22Rv1 (cell line): ENCODE measurements at regions not wholly inside any gene's neighbourhood (a gene's known extent, or its start where the extent isn't known, plus 50 kb on each side); places are given as distances from the start of the nearest gene placed in this dataset.
"Not testable (repeated sequence)": the region's sequence is repeated elsewhere in the genome, so short reads cannot be mapped to it uniquely, and the experiment has no call there.

Experiments
- H3K27ac ChIP-seq: fragments of 450-650 bp; 2 replicates; pipeline ENCODE4 v1.5.1; 2017
- ZFX ChIP-seq: fragments of 450-650 bp; IDR thresholded peaks from 2 replicates; pipeline ENCODE4 v1.6.1; 2017; ENCODE audit warnings: antibody characterized with exemption, borderline replicate concordance
- TF ChIP-seq, protein P1 (sequence below): fragments of 450-650 bp; IDR thresholded peaks from 2 replicates; pipeline ENCODE4 v1.5.1; 2017; ENCODE audit warnings: mild to moderate bottlenecking

DNA sequence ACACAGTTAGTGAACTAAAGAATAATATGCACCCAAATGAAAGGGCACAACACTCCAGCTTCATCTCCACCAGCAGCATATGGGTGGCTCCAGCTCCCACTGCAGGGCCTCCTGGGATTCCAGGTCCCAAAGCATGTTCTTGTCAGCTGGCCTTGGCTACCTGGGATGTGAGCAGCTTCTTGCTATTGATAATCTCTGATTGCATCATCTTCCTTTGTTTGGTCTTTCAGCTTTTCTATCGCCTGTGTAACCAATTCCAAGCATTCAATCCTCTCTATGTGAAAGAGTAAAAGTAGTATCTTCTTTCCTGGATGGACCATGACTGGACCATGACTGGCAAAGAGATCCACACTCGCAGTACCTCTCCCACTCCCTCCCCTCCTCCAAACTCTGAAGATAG, 333.9 kb upstream of the GLI3 start:
- H3K27ac ChIP-seq, result no peak overlapping the region
- TF ChIP-seq ZFX, result no peak

DNA sequence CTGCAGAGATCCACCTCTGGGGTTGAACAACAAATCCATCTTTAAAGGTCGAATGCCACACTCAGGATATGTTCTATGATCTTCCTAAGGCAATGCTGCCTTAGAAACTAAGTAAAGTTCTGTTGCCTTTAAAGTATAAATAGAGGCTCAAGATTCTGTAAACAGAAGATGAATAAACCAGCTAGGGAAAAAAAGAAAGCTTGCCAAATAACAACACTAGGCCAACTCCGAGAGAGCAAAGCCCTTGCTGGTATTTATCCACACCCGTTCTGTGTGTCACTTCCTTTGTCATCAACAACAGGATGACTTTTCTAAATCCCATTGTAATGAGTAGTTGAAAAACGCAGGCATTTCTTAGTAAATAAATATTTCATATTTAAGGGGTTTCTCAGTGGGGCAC, 330.0 kb upstream of the GLI3 start:
- TF ChIP-seq, protein P1, sequence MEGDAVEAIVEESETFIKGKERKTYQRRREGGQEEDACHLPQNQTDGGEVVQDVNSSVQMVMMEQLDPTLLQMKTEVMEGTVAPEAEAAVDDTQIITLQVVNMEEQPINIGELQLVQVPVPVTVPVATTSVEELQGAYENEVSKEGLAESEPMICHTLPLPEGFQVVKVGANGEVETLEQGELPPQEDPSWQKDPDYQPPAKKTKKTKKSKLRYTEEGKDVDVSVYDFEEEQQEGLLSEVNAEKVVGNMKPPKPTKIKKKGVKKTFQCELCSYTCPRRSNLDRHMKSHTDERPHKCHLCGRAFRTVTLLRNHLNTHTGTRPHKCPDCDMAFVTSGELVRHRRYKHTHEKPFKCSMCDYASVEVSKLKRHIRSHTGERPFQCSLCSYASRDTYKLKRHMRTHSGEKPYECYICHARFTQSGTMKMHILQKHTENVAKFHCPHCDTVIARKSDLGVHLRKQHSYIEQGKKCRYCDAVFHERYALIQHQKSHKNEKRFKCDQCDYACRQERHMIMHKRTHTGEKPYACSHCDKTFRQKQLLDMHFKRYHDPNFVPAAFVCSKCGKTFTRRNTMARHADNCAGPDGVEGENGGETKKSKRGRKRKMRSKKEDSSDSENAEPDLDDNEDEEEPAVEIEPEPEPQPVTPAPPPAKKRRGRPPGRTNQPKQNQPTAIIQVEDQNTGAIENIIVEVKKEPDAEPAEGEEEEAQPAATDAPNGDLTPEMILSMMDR, result no peak
- TF ChIP-seq ZFX, result no peak
- no peak overlapping the region for H3K27ac ChIP-seq

DNA sequence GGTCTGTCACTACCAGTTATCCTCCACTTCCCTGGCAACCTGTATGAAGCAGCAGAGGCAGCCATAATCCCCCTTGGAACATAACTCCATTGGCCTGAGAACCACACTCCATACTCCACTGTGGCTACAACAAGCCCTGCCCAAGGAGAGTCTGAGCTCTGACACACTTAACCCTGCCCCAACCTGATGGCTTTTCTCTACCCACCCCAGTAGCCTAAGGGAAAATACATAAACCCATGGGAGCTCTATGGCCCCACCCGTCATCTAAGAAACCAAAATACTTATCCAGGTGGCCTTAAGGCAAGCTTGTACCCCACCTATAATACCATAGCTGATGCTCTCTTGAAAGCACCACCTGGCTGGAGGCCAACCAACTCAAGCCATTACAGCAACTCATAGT, 324.8 kb upstream of the GLI3 start:
- TF ChIP-seq, protein P1, result no peak
- no peak for TF ChIP-seq ZFX
- no peak overlapping the region for H3K27ac ChIP-seq

DNA sequence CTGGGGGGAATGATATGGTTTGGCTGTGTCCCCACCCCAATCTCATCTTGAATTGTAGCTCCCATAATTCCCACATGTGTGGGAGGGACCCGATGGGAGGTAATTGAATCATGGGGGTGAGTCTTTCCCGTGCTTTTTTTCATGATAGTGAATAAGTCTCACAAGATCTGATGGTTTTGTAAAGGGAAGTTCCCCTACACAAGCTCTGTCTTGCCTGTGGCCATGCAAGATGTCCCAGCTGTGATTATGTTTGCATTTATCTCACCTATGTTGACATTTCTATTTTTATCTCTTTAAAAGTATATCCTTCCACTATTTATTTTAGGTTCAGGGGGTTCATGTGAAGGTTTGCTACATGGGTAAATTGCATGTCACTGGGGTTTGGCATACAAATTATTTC, 323.9 kb upstream of the GLI3 start:
- H3K27ac ChIP-seq, result no peak overlapping the region
- TF ChIP-seq ZFX, result no peak
- TF ChIP-seq, protein P1, result no peak

DNA sequence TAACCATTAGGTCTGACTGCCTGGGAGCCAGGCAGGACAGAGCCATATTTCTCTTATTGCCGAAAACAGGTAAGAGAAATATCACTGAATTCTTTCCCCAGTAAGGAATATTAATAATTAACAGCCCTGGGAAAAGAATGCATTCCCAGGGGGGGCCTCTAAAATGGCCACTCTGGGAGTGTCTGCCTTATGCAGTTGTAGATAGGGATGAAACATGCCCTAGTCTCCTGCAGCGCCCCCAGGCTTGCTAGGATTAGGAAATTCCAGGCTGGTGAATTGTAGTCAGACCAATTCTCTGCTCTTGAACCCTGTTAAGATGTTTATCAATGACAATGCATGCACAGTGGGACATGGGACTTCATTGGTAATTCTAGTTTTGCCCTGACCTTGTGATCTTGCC, 317.9 kb upstream of the GLI3 start:
- H3K27ac ChIP-seq, result not testable (repeated sequence)

DNA sequence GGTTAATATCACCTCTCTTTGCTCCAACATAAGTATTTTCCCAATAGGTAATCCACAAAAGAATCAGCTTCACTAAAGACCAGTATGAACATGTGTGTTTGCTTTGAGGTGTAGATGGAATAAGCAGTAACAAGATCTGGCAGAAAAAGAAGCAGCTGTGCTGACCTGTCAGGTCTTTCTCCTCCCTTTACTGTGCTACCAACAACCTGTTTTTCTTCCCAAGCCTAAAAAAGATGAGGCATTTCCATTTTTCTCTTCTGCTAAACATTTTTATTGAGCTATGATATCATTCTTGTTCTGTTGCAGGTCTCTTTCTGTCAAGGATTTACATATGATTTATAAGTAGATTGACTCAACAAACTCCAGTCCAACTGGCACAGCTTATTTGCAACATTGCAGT, 315.2 kb upstream of the GLI3 start:
- no peak overlapping the region for H3K27ac ChIP-seq

DNA sequence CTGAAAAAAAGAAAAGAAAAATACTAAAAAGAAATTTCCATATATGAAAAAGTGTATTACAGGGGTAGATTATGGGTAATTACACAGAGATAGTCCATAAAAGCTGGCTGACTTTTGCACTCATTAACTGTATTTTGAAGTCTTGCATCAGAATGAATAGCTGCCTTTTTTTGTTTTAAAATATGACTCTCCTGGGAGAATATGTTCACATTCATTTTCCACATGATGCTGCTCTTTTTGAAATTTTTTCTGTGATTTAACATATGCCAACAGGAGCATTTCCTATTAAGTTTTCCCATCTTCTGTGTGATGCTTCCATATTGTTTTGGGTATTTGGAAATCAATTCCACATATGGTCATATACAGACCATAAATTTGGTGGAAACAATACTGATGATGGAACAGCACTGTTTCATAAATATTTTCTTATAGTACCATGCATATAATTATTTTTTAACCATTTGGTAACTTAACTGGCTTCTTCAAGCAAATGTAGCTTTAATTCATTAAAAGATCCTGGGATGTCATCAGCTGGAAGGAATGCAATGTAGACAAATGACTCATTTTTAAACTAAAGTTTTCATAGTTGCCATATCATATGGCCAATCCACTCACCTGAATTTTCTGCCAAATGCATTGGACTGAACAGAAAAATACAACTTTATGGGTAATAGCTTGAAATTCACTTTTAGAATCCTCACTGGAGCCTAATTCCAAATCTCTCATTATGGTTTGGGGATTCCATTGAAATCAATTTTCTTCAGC, 313.9 kb upstream of the GLI3 start:
- no peak for TF ChIP-seq ZFX
- TF ChIP-seq, protein P1, result no peak
- H3K27ac ChIP-seq, result no peak overlapping the region

More for the DNA sequence above, 315.2 kb upstream of the GLI3 start:
- TF ChIP-seq, protein P1, result no peak
- TF ChIP-seq ZFX, result no peak

DNA sequence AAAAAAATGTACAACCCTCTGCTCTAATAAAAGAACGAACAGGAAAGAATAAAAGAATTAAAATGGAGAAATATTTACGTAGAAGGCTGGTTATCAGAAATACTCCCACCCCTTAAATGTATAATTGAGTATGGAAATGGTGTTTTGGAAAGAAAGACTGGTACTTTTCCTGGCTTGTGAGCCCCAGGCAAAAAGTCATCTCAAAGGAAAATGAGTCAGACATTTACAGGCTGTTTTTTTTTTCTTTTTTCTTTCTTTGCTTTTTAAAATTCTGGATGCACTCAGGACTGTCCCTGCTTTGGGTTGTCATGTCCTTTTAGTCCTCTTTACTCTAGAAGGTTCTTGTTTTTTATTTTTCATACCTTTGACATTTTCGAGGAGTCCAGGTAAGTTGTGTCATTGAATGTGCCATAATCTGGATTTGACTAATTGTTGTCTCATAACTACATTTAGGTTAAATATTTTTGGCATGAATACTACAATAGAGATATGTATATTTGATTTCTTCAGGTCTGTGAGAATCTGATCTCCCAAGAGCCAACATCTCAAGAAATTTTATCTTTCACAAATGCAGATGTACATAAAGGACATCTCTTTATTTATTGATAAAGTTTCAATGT, 313.0 kb upstream of the GLI3 start:
- TF ChIP-seq, protein P1, result no peak
- TF ChIP-seq ZFX, result no peak
- H3K27ac ChIP-seq, result no peak overlapping the region
